ENCODE measurements at regions not wholly inside any gene's neighbourhood (a gene's known extent, or its start where the extent isn't known, plus 50 kb on each side); places are given as distances from the start of the nearest gene placed in this dataset.

- no peak for DNase-seq
Observed at GRCh38 chr2:226652983-226653765, 146.4 kb downstream of the IRS1 start.

- DNase-seq = peak; percentile 46
Observed at GRCh38 chr2:226652369-226652768, 147.3 kb downstream of the IRS1 start.

GRCh38 chr2:226649871-226650660 is 149.6 kb downstream of the IRS1 start:
- peak; percentile 68 for DNase-seq

GRCh38 chr2:226649201-226649600 is 150.4 kb downstream of the IRS1 start:
- no peak for DNase-seq

GRCh38 chr2:226647621-226648518 is 151.8 kb downstream of the IRS1 start:
- no peak for DNase-seq

GRCh38 chr2:226644399-226644865 is 155.2 kb downstream of the IRS1 start:
- DNase-seq = no peak

- DNase-seq = no peak
Observed at GRCh38 chr2:226643946-226644282, 155.7 kb downstream of the IRS1 start.

GRCh38 chr2:226643030-226643945 is 156.3 kb downstream of the IRS1 start:
- no peak for DNase-seq

GRCh38 chr2:226641008-226641407 is 158.6 kb downstream of the IRS1 start:
- no peak for DNase-seq

GRCh38 chr2:226640501-226640900 is 159.1 kb downstream of the IRS1 start:
- no peak for DNase-seq

GRCh38 chr2:226639550-226639949 is 160.1 kb downstream of the IRS1 start:
- DNase-seq = no peak

GRCh38 chr2:226638576-226638975 is 161.0 kb downstream of the IRS1 start:
- no peak for DNase-seq

- no peak for DNase-seq
Observed at GRCh38 chr2:226637383-226637782, 162.2 kb downstream of the IRS1 start.

GRCh38 chr2:226636586-226636985 is 163.0 kb downstream of the IRS1 start:
- DNase-seq = no peak

GRCh38 chr2:226634943-226635604 is 164.5 kb downstream of the IRS1 start:
- DNase-seq = no peak

- no peak for DNase-seq
Observed at GRCh38 chr2:226631671-226632070, 167.9 kb downstream of the IRS1 start.

- no peak for DNase-seq
Observed at GRCh38 chr2:226631187-226631586, 168.4 kb downstream of the IRS1 start.

GRCh38 chr2:226625946-226626345 is 173.7 kb downstream of the IRS1 start:
- DNase-seq = no peak

- no peak for DNase-seq
Observed at GRCh38 chr2:226623587-226624368, 175.8 kb downstream of the IRS1 start.

GRCh38 chr2:226622484-226622883 is 177.1 kb downstream of the IRS1 start:
- no peak for DNase-seq

GRCh38 chr2:226620176-226620575 is 179.4 kb downstream of the IRS1 start:
- no peak for DNase-seq
